Lower leg skin (tissue), 3 donors: ENCODE measurements at regions not wholly inside any gene's neighbourhood (a gene's known extent, or its start where the extent isn't known, plus 50 kb on each side); places are given as distances from the start of the nearest gene placed in this dataset.

Experiments
- CTCF ChIP-seq, 3 donors: fragments of 450-650 bp; IDR thresholded peaks; one replicate each; pipeline ENCODE4 v1.5.1; 2016; ENCODE audit warnings: antibody characterized with exemption in 3 of 3, mild to moderate bottlenecking in 3 of 3, moderate library complexity in 2 of 3
- POLR2A ChIP-seq, 2 donors: fragments of 450-650 bp; IDR thresholded peaks; one replicate each; pipeline ENCODE4 v1.6.1; 2016 to 2017; ENCODE audit warnings: antibody characterized with exemption in 2 of 2, mild to moderate bottlenecking in 1 of 2, moderate library complexity in 1 of 2

GRCh38 chr7:417973-418601, 101.6 kb downstream of the PDGFA start:
- TF ChIP-seq CTCF (IDR thresholded peaks at IDR 0.05) (no peak), POLR2A (IDR thresholded peaks at IDR 0.05) (no peak)
